Gastroesophageal sphincter (tissue), 4 donors: ENCODE measurements at regions not wholly inside any gene's neighbourhood (a gene's known extent, or its start where the extent isn't known, plus 50 kb on each side); places are given as distances from the start of the nearest gene placed in this dataset.

ENCODE experiments used
- ATAC-seq: fragments of 150-250 bp; one replicate; pipeline ENCODE4 v1.9.1; 2016; ENCODE audit warnings: mild to moderate bottlenecking, moderate library complexity
- H3K27ac ChIP-seq, 4 donors: fragments of 200-600 bp; sonication (generic) in 3 of 4; 1 replicate in 3 of 4; 2 replicates in 1 of 4; pipeline ENCODE4 v1.5.1; 2016 to 2019
- H3K27me3 ChIP-seq: fragments of 200-600 bp; sonication (generic); one replicate; pipeline ENCODE4 v1.5.1; 2019
- H3K36me3 ChIP-seq, 2 donors: fragments of 200-600 bp; sonication (generic); one replicate each; pipeline ENCODE4 v1.5.1; 2019; ENCODE audit warnings: control low read depth in 1 of 2
- H3K4me1 ChIP-seq, 3 donors: fragments of 200-600 bp; sonication (generic); 1 replicate in 2 of 3; 2 replicates in 1 of 3; pipeline ENCODE4 v1.5.1; 2016 to 2019; ENCODE audit warnings: control low read depth in 2 of 3
- H3K4me3 ChIP-seq, 2 donors: fragments of 200-600 bp; sonication (generic); one replicate each; pipeline ENCODE4 v1.5.1; 2019; ENCODE audit warnings: mild to moderate bottlenecking in 1 of 2, moderate library complexity in 1 of 2
- H3K9me3 ChIP-seq, 3 donors: fragments of 200-600 bp; sonication (generic); one replicate each; pipeline ENCODE4 v1.5.1; 2017 to 2019; ENCODE audit warnings: control low read depth in 2 of 3
- EP300 ChIP-seq: sonication (generic); formaldehyde crosslinking; IDR thresholded peaks from one replicate; pipeline ENCODE4 v1.6.1; 2017; ENCODE audit warnings: antibody characterized with exemption, mild to moderate bottlenecking
- POLR2A ChIP-seq, 2 donors: fragments of 450-650 bp; IDR thresholded peaks; one replicate each; pipeline ENCODE4 v1.6.1; 2017; ENCODE audit warnings: antibody characterized with exemption in 2 of 2, mild to moderate bottlenecking in 2 of 2, moderate library complexity in 1 of 2
- POLR2AphosphoS5 ChIP-seq: sonication (generic); formaldehyde crosslinking; IDR thresholded peaks from one replicate; pipeline ENCODE4 v1.6.1; 2017; ENCODE audit warnings: antibody characterized with exemption
- WGBS, 2 donors: methylation state at CpG; one replicate each; pipeline ENCODE4 v1.1.5; 2018; ENCODE audit warnings: low coverage in 1 of 2; 5-methylcytosine and 5-hydroxymethylcytosine counted together
- TF ChIP-seq, protein P1 (sequence below), 4 experiments: fragments of 200-600 bp in 2 of 4; fragments of 450-650 bp in 2 of 4; sonication (generic) in 1 of 4; IDR thresholded peaks; one replicate each; pipeline ENCODE4 v1.5.1; 2017 to 2019; ENCODE audit warnings: antibody characterized with exemption in 4 of 4, mild to moderate bottlenecking in 2 of 4, moderate library complexity in 2 of 4

DNA sequence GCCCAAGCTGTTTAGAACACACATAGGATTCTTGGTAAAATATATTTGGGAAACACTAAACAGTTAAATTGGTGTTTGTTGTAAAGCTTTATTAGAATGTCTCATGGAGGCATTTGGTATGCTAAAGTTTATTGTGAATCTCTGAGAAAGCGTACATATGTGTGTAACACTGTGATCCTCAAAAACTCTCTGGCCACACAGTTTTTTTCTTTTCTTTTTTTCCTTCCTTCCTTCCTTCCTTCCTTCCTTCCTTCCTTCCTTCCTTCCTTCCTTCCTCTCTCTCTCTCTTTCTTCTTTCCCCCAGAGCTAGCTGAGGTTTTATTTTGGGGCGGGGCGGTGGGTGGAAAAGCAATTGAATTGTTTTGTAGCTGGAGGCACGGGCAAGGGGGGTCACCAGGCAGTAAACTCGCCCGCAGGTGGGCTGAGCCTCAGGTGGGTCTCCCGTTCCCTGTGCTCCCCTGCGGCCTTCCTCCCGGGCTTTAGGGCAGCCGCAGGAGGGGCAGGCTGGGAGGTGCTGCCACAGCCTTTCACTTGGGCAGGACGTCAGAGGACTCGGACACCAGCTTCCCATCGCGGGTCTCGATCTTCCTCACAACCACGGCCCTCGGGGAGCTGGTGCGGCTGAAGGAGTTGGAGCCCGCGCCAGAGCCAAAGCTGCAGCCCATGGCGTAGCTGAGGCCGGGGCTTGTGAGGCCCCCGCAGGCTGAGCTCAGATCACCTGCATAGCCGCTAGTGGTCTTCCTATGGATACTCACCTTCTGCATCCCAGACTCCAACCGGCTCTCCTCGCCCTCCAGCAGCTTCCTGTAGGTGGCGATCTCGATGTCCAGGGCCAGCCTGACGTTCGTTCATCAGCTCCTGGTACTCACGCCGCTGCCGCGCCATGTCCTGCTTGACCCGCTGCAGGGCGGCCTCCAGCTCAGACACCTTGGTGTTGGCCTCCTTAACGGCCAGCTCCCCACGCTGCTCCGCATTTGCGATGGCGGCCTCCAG lies 459.0 kb downstream of the GATA3 start:
- TF ChIP-seq, protein P1, sequence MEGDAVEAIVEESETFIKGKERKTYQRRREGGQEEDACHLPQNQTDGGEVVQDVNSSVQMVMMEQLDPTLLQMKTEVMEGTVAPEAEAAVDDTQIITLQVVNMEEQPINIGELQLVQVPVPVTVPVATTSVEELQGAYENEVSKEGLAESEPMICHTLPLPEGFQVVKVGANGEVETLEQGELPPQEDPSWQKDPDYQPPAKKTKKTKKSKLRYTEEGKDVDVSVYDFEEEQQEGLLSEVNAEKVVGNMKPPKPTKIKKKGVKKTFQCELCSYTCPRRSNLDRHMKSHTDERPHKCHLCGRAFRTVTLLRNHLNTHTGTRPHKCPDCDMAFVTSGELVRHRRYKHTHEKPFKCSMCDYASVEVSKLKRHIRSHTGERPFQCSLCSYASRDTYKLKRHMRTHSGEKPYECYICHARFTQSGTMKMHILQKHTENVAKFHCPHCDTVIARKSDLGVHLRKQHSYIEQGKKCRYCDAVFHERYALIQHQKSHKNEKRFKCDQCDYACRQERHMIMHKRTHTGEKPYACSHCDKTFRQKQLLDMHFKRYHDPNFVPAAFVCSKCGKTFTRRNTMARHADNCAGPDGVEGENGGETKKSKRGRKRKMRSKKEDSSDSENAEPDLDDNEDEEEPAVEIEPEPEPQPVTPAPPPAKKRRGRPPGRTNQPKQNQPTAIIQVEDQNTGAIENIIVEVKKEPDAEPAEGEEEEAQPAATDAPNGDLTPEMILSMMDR (IDR thresholded peaks at IDR 0.05): no peak
- TF ChIP-seq POLR2AphosphoS5 (no peak), POLR2A (IDR thresholded peaks at IDR 0.05) (no peak), EP300 (no peak)
- H3K36me3 ChIP-seq: no peaks in the 10 kb centered on the region
- no peak overlapping the region for H3K4me3 ChIP-seq
- no peak overlapping the region for H3K27ac ChIP-seq
- H3K27me3 ChIP-seq: peaks cover 19% of the 10 kb centered on the region
- no peaks in the 10 kb centered on the region for H3K4me1 ChIP-seq
- no peak for ATAC-seq
- H3K9me3 ChIP-seq: no peaks in the 10 kb centered on the region
- WGBS, 2 donors: 83 to 94% methylated on average over 7 to 8 of the region's 41 CpGs

DNA sequence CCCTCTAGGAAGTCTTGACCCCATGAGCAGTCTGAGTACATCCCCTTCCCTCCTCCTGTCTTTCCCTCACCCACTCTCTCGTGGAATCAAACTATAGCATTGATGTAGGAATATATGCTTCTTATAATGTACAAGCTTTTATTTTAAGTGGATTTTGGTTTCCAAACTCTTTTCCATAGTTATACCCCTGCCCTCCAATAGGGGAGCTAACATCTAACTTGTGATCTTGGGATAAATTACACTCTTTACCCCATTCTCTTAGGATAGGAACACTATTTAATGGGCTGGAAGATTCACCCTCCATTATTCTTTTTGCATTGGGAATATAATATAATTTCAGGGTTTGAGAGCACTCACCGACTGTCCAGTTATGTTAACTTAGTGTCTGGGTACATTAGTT lies 465.9 kb downstream of the GATA3 start:
- no peaks in the 10 kb centered on the region for H3K36me3 ChIP-seq
- H3K9me3 ChIP-seq: no peaks in the 10 kb centered on the region
- no peaks in the 10 kb centered on the region for H3K27me3 ChIP-seq
- no peak for ATAC-seq
- 40 to 45% methylated on average over 2 of the region's 2 CpGs for WGBS, 2 donors
- H3K4me1 ChIP-seq: no peaks in the 10 kb centered on the region
- no peak overlapping the region for H3K27ac ChIP-seq
- TF ChIP-seq EP300 (no peak), POLR2AphosphoS5 (no peak), POLR2A (IDR thresholded peaks at IDR 0.05) (no peak)
- TF ChIP-seq, protein P1 (IDR thresholded peaks at IDR 0.05): no peak
- no peak overlapping the region for H3K4me3 ChIP-seq

DNA sequence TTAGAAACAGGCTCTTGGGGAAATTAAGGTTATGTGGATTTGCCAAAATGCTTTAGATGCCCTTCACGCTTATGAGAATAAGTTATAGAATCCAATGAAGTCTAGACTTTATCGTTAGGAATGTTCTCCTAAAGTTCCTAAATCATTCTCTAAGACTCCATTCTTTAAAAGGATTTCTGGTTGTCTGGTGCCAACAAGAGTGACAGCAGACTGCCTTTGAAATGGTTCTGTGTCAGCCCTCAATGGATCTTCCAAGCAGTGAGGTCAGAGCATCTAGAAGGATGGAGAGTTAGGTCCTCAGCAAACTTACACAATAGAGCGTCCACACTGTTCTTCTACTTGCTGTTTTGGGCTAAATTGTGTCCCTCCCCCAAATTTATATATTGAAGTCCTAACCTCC lies 473.3 kb downstream of the GATA3 start:
- 82 to 92% methylated on average over 2 to 3 of the region's 3 CpGs for WGBS, 2 donors
- TF ChIP-seq POLR2AphosphoS5 (no peak), EP300 (no peak), POLR2A (IDR thresholded peaks at IDR 0.05) (no peak)
- TF ChIP-seq, protein P1 (IDR thresholded peaks at IDR 0.05): no peak
- no peak for ATAC-seq
- Histone ChIP-seq H3K27me3 (peaks cover 11% of the 10 kb centered on the region), H3K4me3 (no peak overlapping the region), H3K9me3 (peaks cover 0 to 10% (median 0%) of the 10 kb centered on the region in 3 donors), H3K36me3 (no peaks in the 10 kb centered on the region), H3K27ac (no peak overlapping the region), H3K4me1 (no peaks in the 10 kb centered on the region)

DNA sequence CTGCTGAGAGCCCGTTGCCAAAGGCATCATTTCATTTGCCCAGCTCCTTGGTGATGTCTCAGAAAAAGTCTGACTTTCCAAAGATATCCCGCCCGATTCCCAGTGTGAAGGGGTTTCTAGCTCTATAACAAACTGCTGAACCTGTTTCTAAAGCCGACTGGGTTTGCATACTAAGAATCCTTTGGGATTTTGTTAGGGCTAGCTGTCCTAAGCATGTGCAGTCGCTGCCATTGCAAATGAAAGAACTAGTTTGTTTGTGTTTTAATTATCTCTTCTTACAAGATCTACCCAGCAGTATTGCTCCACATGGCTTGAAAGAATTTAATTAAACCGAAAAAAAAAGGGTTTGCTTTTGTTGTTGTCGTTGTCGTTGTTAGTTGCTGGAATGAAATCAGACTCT lies 476.6 kb downstream of the GATA3 start:
- H3K36me3 ChIP-seq: no peaks in the 10 kb centered on the region
- WGBS, 2 donors: 80 to 91% methylated on average over 5 to 8 of the region's 8 CpGs
- peaks cover 18% of the 10 kb centered on the region for H3K27me3 ChIP-seq
- H3K4me3 ChIP-seq: no peak overlapping the region
- TF ChIP-seq, protein P1 (IDR thresholded peaks at IDR 0.05): no peak
- no peak for TF ChIP-seq EP300
- no peak for TF ChIP-seq POLR2AphosphoS5
- no peak for TF ChIP-seq POLR2A (IDR thresholded peaks at IDR 0.05)
- ATAC-seq: no peak
- peaks cover 0 to 10% (median 0%) of the 10 kb centered on the region in 3 donors for H3K9me3 ChIP-seq
- no peaks in the 10 kb centered on the region for H3K4me1 ChIP-seq
- no peak overlapping the region for H3K27ac ChIP-seq

DNA sequence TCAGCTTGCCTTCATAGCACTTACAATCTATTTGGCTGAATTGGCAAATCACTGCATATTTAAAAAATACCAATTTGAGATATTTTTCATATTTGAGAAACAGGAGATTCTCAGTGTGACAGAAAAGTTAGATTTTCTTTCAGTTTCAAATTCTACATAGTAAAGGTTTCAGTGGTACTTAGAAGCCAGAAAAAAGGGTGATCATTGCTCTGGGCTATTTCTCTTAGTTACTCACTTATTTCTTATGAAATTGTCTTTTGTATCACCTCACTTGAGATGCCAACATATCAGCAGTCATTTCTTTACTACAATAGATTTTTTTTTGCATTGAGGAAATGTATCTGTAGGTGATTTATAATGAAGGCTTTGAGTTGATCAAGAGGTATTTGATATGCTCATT lies 478.2 kb downstream of the GATA3 start:
- no peak for TF ChIP-seq EP300
- TF ChIP-seq POLR2AphosphoS5: no peak
- TF ChIP-seq, protein P1 (IDR thresholded peaks at IDR 0.05): no peak
- no peak for TF ChIP-seq POLR2A (IDR thresholded peaks at IDR 0.05)
- Histone ChIP-seq H3K9me3 (peaks cover 0 to 2% (median 0%) of the 10 kb centered on the region in 3 donors), H3K4me1 (no peaks in the 10 kb centered on the region), H3K36me3 (no peaks in the 10 kb centered on the region), H3K27me3 (peaks cover 7% of the 10 kb centered on the region), H3K27ac (no peak overlapping the region), H3K4me3 (no peak overlapping the region)
- ATAC-seq: no peak
